Heart left ventricle (tissue), 13 donors: ENCODE measurements at regions not wholly inside any gene's neighbourhood (a gene's known extent, or its start where the extent isn't known, plus 50 kb on each side); places are given as distances from the start of the nearest gene placed in this dataset.

Source experiments
- POLR2A ChIP-seq, 2 donors: fragments of 450-650 bp; IDR thresholded peaks; one replicate each; pipeline ENCODE4 v1.6.1; 2017; ENCODE audit warnings: antibody characterized with exemption in 2 of 2, mild to moderate bottlenecking in 2 of 2, moderate library complexity in 2 of 2
- TF ChIP-seq, protein P1 (sequence below), 12 donors: fragments of 200-600 bp; sonication (generic) in 4 of 12; IDR thresholded peaks; one replicate each; pipeline versions ENCODE4 v1.5.0 to v1.8.0; 2018 to 2022; ENCODE audit warnings: antibody characterized with exemption in 12 of 12, mild to moderate bottlenecking in 5 of 12
- donor health status: ischemic (EF 13 %, LVEDD 7.1; RV severe dilation, severe dysfunction).
- donor health status: DM: no; HTN: yes; CAD: no.
- donor health status: DM: no; HTN: no; CAD: no.
- donor health status: ischemic (EF 25% LVEDD 6.9; RV normal size, moderate dysfunction).
- donor health status: ischemic (EF 25% LVEDD 5.7; RV mildly dilated, moderate dysfunction).
- donor health status: ischemic (EF 35%, LVEDD 5.7; RV mildly dilated, moderate dysfunction).
- donor health status: nonischemic (EF 11% LVEDD 7.7; RV severe dilation, severe dysfunction).
- donor health status: DM: yes; HTN: yes; CAD: no.
- donor health status: PGD.
- donor health status: ischemic (EF 29% LVEDD 5.4; RV normal size, mild dysfunction).
- donor health status: nonischemic (EF 23%, LVEDD 6.1; RV moderate dilation, normal function).

DNA sequence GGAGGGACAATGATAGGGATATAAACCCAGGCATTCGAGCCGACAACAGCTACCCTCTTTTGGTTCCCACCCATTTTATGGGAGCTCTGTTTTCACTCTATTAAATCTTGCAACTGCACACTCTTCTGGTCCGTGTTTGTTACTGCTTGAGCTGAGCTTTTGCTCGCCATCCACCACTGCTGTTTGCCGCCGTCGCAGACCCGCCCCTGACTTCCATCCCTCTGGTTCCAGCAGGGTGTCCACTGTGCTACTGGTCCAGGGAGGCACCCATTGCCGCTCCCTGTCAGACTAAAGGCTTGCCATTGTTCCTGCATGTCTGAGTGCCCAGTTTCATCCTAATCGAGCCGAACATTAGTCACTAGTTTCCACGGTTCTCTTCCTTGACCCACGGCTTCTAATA, 1170.5 kb upstream of the PABPC4L start:
- TF ChIP-seq, protein P1, sequence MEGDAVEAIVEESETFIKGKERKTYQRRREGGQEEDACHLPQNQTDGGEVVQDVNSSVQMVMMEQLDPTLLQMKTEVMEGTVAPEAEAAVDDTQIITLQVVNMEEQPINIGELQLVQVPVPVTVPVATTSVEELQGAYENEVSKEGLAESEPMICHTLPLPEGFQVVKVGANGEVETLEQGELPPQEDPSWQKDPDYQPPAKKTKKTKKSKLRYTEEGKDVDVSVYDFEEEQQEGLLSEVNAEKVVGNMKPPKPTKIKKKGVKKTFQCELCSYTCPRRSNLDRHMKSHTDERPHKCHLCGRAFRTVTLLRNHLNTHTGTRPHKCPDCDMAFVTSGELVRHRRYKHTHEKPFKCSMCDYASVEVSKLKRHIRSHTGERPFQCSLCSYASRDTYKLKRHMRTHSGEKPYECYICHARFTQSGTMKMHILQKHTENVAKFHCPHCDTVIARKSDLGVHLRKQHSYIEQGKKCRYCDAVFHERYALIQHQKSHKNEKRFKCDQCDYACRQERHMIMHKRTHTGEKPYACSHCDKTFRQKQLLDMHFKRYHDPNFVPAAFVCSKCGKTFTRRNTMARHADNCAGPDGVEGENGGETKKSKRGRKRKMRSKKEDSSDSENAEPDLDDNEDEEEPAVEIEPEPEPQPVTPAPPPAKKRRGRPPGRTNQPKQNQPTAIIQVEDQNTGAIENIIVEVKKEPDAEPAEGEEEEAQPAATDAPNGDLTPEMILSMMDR (IDR thresholded peaks at IDR 0.05) = no peak
- no peak for TF ChIP-seq POLR2A (IDR thresholded peaks at IDR 0.05)
